ENCODE measurements at regions not wholly inside any gene's neighbourhood (a gene's known extent, or its start where the extent isn't known, plus 50 kb on each side); places are given as distances from the start of the nearest gene placed in this dataset.
"Not testable (repeated sequence)": the region's sequence is repeated elsewhere in the genome, so short reads cannot be mapped to it uniquely, and the experiment has no call there.

DNA sequence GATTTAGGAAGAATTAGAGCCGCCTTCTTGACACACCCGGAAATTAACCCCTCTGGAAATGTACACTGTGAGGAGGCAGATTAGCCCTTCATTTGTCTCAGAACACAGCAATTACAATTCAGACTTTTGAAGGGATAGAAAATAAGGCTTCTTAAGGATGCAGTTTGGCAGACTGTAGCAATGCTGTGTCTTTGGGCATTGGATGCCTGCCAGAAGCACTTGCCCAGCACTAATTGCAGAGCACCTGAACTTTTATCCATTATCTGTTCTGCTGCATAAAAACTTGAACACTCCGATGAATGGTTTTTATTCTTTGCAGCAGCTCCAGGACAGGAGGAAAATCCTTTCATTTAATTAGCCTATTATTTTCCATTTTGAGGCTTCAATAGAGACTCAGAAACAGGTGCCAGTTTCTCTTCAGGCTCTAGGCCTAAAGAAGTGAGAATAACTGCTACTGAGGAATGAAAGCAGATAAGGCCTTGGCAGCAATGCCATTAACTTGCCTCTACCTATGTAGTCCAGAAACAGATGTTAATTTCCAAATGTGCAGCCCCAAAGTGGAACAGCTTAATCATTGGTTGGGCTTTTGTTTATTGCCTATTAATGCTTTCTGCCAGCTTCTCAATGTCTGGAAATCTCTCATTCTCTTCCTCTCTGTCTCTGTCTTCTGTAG is 418.5 kb downstream of the NSUN3 start:
- no peak for DNase-seq (ENCODE audit: extremely low spot score)
- Histone ChIP-seq H3K4me1 (peaks cover 0 to 5% (median 0%) of the 10 kb centered on the region in 4 donors), H3K4me3 (no peak overlapping the region), H3K9me3 (peaks cover 0 to 4% (median 2%) of the 10 kb centered on the region in 4 donors), H3K36me3 (no peaks in the 10 kb centered on the region), H3K27me3 (no peaks in the 10 kb centered on the region), H3K27ac (replicated peaks in 1 of 4) (no peak overlapping the region)
- intact Hi-C loops (cut with DNase I) = no loop called here
- WGBS = 83% methylated on average over 3 of the region's 3 CpGs
- TF ChIP-seq, protein P1, sequence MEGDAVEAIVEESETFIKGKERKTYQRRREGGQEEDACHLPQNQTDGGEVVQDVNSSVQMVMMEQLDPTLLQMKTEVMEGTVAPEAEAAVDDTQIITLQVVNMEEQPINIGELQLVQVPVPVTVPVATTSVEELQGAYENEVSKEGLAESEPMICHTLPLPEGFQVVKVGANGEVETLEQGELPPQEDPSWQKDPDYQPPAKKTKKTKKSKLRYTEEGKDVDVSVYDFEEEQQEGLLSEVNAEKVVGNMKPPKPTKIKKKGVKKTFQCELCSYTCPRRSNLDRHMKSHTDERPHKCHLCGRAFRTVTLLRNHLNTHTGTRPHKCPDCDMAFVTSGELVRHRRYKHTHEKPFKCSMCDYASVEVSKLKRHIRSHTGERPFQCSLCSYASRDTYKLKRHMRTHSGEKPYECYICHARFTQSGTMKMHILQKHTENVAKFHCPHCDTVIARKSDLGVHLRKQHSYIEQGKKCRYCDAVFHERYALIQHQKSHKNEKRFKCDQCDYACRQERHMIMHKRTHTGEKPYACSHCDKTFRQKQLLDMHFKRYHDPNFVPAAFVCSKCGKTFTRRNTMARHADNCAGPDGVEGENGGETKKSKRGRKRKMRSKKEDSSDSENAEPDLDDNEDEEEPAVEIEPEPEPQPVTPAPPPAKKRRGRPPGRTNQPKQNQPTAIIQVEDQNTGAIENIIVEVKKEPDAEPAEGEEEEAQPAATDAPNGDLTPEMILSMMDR (IDR thresholded peaks at IDR 0.05) = no peak
- TF ChIP-seq POLR2AphosphoS5 (IDR thresholded peaks at IDR 0.05) (no peak), EP300 (IDR thresholded peaks at IDR 0.05) (no peak), POLR2A (IDR thresholded peaks at IDR 0.05; ENCODE audit: low read depth) (no peak)

DNA sequence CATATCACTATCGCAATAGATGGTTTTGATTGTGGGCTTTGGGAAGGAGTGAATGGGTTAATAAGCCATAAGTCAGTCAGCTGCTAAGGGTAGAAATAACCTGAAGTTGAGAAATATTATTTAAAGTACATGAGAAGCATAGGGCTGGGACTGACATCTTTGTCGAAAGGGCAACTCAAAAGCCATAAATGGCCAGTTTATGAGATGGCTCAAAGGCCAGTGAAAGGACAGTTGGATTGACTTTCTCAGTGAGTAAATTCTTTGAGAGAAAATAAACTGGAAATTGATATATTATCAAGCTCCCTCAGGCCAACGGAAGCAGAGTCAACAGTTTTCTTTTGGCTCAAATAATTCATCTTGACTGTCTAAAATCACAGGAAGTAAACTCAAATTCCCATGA is 419.8 kb downstream of the NSUN3 start:
- TF ChIP-seq EP300 (IDR thresholded peaks at IDR 0.05) = no peak
- TF ChIP-seq POLR2A (IDR thresholded peaks at IDR 0.05; ENCODE audit: low read depth) = no peak
- TF ChIP-seq, protein P1 (IDR thresholded peaks at IDR 0.05) = no peak
- no peak for TF ChIP-seq POLR2AphosphoS5 (IDR thresholded peaks at IDR 0.05)
- no peak overlapping the region for H3K4me3 ChIP-seq
- 73% methylated on average over 3 of the region's 3 CpGs for WGBS
- DNase-seq (ENCODE audit: extremely low spot score) = no peak
- H3K9me3 ChIP-seq = no peaks in the 10 kb centered on the region
- peaks cover 0 to 5% (median 0%) of the 10 kb centered on the region in 4 donors for H3K4me1 ChIP-seq
- no peak overlapping the region for H3K27ac ChIP-seq (replicated peaks in 1 of 4)
- H3K27me3 ChIP-seq = no peaks in the 10 kb centered on the region
- no peaks in the 10 kb centered on the region for H3K36me3 ChIP-seq
- intact Hi-C loops (cut with DNase I) = no loop called here

DNA sequence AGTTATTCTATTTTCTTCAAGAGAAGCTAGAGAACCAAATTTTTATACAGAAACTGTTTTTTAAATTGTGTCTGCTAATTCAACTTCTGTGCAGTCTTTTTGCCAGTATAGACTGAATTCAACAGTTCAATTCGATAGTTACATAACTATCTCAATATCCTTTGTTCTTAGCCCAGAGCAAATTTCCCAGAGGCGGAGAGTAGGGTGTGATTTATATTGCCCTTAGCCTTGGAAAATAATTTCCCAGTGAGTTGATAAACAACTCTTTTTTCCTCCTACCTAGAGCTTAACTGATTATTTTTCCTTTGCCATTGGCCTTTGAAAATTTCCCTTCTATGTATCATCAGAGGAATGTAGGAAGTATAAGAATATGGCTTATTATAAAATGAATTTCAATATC is 420.5 kb downstream of the NSUN3 start:
- Histone ChIP-seq H3K36me3 (no peaks in the 10 kb centered on the region), H3K9me3 (no peaks in the 10 kb centered on the region), H3K4me3 (no peak overlapping the region), H3K27ac (replicated peaks in 1 of 4) (no peak overlapping the region), H3K4me1 (peaks cover 0 to 5% (median 0%) of the 10 kb centered on the region in 4 donors), H3K27me3 (no peaks in the 10 kb centered on the region)
- TF ChIP-seq POLR2A (IDR thresholded peaks at IDR 0.05; ENCODE audit: low read depth) (no peak), EP300 (IDR thresholded peaks at IDR 0.05) (no peak), POLR2AphosphoS5 (IDR thresholded peaks at IDR 0.05) (no peak)
- TF ChIP-seq, protein P1 (IDR thresholded peaks at IDR 0.05) = no peak
- WGBS = 77% methylated on average over 2 of the region's 2 CpGs
- no peak for DNase-seq (ENCODE audit: extremely low spot score)
- intact Hi-C loops (cut with DNase I) = no loop called here

DNA sequence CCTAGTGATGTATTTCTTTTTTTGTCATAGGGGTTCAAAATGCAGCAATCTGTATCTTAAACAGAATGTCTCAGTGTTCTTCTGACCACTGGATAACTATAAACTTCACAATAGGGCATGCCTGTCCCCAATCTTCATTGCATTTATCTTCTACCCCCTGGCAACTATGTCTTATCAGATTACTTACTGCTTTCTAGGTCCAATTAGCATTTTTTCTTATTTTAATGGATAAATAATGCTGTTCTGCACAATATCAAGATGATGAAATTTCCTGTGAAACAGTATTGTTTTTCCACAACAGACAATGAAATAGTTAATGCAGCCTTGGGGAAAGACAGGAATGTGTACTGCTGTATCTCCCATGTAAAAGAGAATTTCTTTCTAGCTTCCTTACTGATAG is 432.1 kb downstream of the NSUN3 start:
- H3K36me3 ChIP-seq = no peaks in the 10 kb centered on the region
- TF ChIP-seq POLR2A (IDR thresholded peaks at IDR 0.05; ENCODE audit: low read depth) = no peak
- no peak for TF ChIP-seq EP300 (IDR thresholded peaks at IDR 0.05)
- no peak for TF ChIP-seq POLR2AphosphoS5 (IDR thresholded peaks at IDR 0.05)
- TF ChIP-seq, protein P1 (IDR thresholded peaks at IDR 0.05) = no peak
- intact Hi-C loops (cut with DNase I) = no loop called here
- DNase-seq (ENCODE audit: extremely low spot score) = no peak
- no peaks in the 10 kb centered on the region for H3K9me3 ChIP-seq
- no peaks in the 10 kb centered on the region for H3K27me3 ChIP-seq
- H3K4me1 ChIP-seq = no peaks in the 10 kb centered on the region
- no peak overlapping the region for H3K27ac ChIP-seq (replicated peaks in 1 of 4)
- no peak overlapping the region for H3K4me3 ChIP-seq

DNA sequence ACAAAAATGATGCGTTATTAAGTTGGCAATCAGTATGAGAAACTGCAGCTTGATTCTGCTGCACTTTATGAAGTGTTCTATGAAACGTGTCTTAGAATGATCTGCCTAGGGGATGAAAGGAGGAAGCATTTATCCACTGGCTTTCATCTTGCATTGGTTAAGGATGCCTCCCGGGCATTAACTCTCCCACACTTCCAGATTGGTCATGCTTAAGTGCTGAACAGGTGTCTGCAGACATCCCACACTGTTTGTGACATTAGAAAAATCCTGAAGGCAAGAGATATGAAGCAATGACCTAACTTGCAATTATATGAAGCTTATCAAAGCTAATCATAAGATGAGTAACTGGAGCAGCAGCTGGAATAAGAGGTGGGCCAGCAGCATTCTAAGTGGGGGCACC is 437.3 kb downstream of the NSUN3 start:
- 48% methylated on average over 3 of the region's 3 CpGs for WGBS
- H3K9me3 ChIP-seq = no peaks in the 10 kb centered on the region
- no peak for DNase-seq (ENCODE audit: extremely low spot score)
- intact Hi-C loops (cut with DNase I) = no loop called here
- no peaks in the 10 kb centered on the region for H3K27me3 ChIP-seq
- no peaks in the 10 kb centered on the region for H3K36me3 ChIP-seq
- no peaks in the 10 kb centered on the region for H3K4me1 ChIP-seq
- H3K4me3 ChIP-seq = no peak overlapping the region
- no peak for TF ChIP-seq EP300 (IDR thresholded peaks at IDR 0.05)
- TF ChIP-seq, protein P1 (IDR thresholded peaks at IDR 0.05) = no peak
- no peak overlapping the region for H3K27ac ChIP-seq (replicated peaks in 1 of 4)

DNA sequence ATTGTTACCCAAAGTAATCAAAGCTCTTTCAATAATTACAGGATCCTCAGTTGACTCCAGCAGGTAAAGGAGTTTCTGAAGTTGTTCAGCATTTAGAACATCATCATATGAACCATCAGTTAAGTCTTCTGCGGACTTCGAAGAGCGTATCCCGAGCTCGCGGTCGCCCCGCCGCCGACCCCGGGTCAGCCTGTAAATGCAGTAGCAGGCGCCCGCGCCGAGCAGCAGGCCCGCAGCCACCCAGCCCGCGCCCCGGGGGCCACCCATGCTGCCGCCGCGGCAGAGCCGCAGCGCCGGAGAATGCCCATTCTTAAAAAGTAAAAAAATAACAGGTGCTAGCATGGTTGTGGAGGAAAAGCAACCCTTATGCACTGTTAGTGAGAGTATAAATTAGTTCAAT is 444.5 kb downstream of the NSUN3 start:
- intact Hi-C loops (cut with DNase I); H3K36me3 ChIP-seq; H3K27me3 ChIP-seq; H3K9me3 ChIP-seq; DNase-seq (ENCODE audit: extremely low spot score); H3K27ac ChIP-seq (replicated peaks in 1 of 4); H3K4me3 ChIP-seq; H3K4me1 ChIP-seq: not testable (repeated sequence)
- WGBS = 98% methylated on average over 10 of the region's 25 CpGs
